HepG2 (cell line): ENCODE measurements at regions not wholly inside any gene's neighbourhood (a gene's known extent, or its start where the extent isn't known, plus 50 kb on each side); places are given as distances from the start of the nearest gene placed in this dataset.

Source experiments
- ATAC-seq: fragments of 200-7000 bp; cut with Tn5 transposase; 3 replicates; pipeline ENCODE4 v1.9.1; 2020; ENCODE audit warnings: mild to moderate bottlenecking, moderate library complexity
- BruUV-seq: library from RNA; stranded (reverse); fragments of 400-500 nt; replicated peaks from 2 replicates; lab custom pipeline; 2021; lab: Mats Ljungman, UMichigan
- CTCF ChIA-PET: fragments of 300-600 bp; formaldehyde crosslinking; extraction: SDS; loops from one replicate; lab custom pipeline; 2021; ENCODE audit warnings: low total read pairs, inconsistent platforms, low intra/inter-chr PET ratio; lab: Yijun Ruan, JAX
- POLR2A ChIA-PET: fragments of 350-600 bp; sonication (Branson Sonifier 250); formaldehyde crosslinking; loops from one replicate; lab custom pipeline; 2020; ENCODE audit warnings: antibody characterized with exemption, inconsistent platforms; lab: Yijun Ruan, JAX
- DNase-seq: peaks from one replicate; pipeline ENCODE4 v3.0.0-alpha.2; 2015; ENCODE audit warnings: low spot score
- FAIRE-seq: peaks from 3 replicates; lab custom pipeline; 2011; peaks lifted over from hg19 to GRCh38; lab: Jason Lieb, UNC
- H2AFZ ChIP-seq: one replicate; pipeline ENCODE4 v1.6.1; 2011; ENCODE audit warnings: low read length, inconsistent platforms
- H3K27ac ChIP-seq: fragments of 300-600 bp; 3 replicates; pipeline ENCODE4 v1.8.0; 2011; ENCODE audit warnings: mixed run types, mild to moderate bottlenecking, mixed read lengths, low read length, inconsistent platforms; ENCODE audit not compliant: insufficient read depth; ENCODE audit errors: extremely low read length
- H3K27me3 ChIP-seq, 2 experiments: fragments of 200-600 bp in 1 of 2; 2 replicates in 1 of 2; 3 replicates in 1 of 2; pipeline versions ENCODE4 v1.6.0 to v1.8.0; 2011; ENCODE audit warnings: low read length in 2 of 2, mild to moderate bottlenecking in 2 of 2, moderate library complexity in 2 of 2, inconsistent platforms in 1 of 2; ENCODE audit not compliant: insufficient read depth in 2 of 2, control insufficient read depth in 1 of 2
- H3K36me3 ChIP-seq, 2 experiments: fragments of 200-600 bp in 1 of 2; replicated peaks in 1 of 2; 2 replicates in 1 of 2; 3 replicates in 1 of 2; pipeline versions ENCODE4 v1.5.1 to v1.8.0; 2011; ENCODE audit warnings: low read length in 2 of 2, inconsistent platforms in 1 of 2; ENCODE audit not compliant: insufficient read depth in 2 of 2, control insufficient read depth in 1 of 2
- H3K4me1 ChIP-seq: 2 replicates; pipeline ENCODE4 v1.5.1; 2012; ENCODE audit warnings: low read length, inconsistent platforms; ENCODE audit not compliant: insufficient read depth
- H3K4me2 ChIP-seq: 2 replicates; pipeline ENCODE4 v1.6.0; 2011; ENCODE audit warnings: low read depth, low read length, inconsistent platforms
- H3K4me3 ChIP-seq, 3 experiments: fragments of 200-600 bp in 1 of 3; sonication (generic), shearing (Covaris generic) in 1 of 3; replicated peaks in 1 of 3; 2 replicates each; pipeline ENCODE4 v1.5.1; 2011 to 2016; ENCODE audit warnings: low read length in 3 of 3, inconsistent platforms in 2 of 3, low read depth in 2 of 3, mild to moderate bottlenecking in 2 of 3, control low read depth in 1 of 3, mixed read lengths in 1 of 3; ENCODE audit not compliant: insufficient read depth in 1 of 3
- H3K79me2 ChIP-seq: one replicate; pipeline ENCODE4 v1.6.1; 2011; ENCODE audit warnings: low read length, inconsistent platforms; ENCODE audit not compliant: insufficient read depth
- H3K9ac ChIP-seq: 2 replicates; pipeline ENCODE4 v1.6.0; 2011; ENCODE audit warnings: mild to moderate bottlenecking, low read depth, low read length, inconsistent platforms; ENCODE audit not compliant: insufficient read depth
- H3K9me3 ChIP-seq: 2 replicates; pipeline ENCODE4 v1.5.1; 2012; ENCODE audit warnings: mild to moderate bottlenecking, low read length
- H4K20me1 ChIP-seq: 2 replicates; pipeline ENCODE4 v1.6.0; 2011; ENCODE audit warnings: inconsistent platforms, mild to moderate bottlenecking, low read length, moderate library complexity; ENCODE audit not compliant: insufficient read depth
- DR1 ChIP-seq: sonication (generic); formaldehyde crosslinking; IDR thresholded peaks from 2 replicates; pipeline ENCODE4 v1.8.0; 2021; ENCODE audit warnings: mild to moderate bottlenecking, missing genetic modification reagents, inconsistent platforms
- KLF15 ChIP-seq: sonication (generic); formaldehyde crosslinking; IDR thresholded peaks from 2 replicates; pipeline ENCODE4 v1.8.1; 2023; ENCODE audit warnings: borderline replicate concordance, mild to moderate bottlenecking, inconsistent platforms, missing genetic modification reagents, mixed read lengths
- MEF2D ChIP-seq: sonication (generic); formaldehyde crosslinking; IDR thresholded peaks from 2 replicates; pipeline ENCODE4 v1.5.1; 2020; ENCODE audit warnings: mild to moderate bottlenecking, missing genetic modification reagents
- ZBTB4 ChIP-seq: sonication (generic); formaldehyde crosslinking; IDR thresholded peaks from 2 replicates; pipeline ENCODE4 v1.4.0; 2020; ENCODE audit warnings: missing genetic modification reagents, mild to moderate bottlenecking, borderline replicate concordance
- ZBTB40 ChIP-seq, 2 experiments: fragments of 450-650 bp in 1 of 2; sonication (generic) in 1 of 2; formaldehyde crosslinking in 1 of 2; IDR thresholded peaks; 2 replicates each; pipeline versions ENCODE4 v1.6.1 to v1.8.0; 2016 to 2022; ENCODE audit warnings: antibody characterized with exemption in 1 of 2, mild to moderate bottlenecking in 1 of 2, missing genetic modification reagents in 1 of 2
- ZNF101 ChIP-seq: sonication (generic); formaldehyde crosslinking; IDR thresholded peaks from 2 replicates; pipeline ENCODE4 v1.4.0; 2020; ENCODE audit warnings: mild to moderate bottlenecking, low read depth, missing genetic modification reagents, borderline replicate concordance
- ZNF644 ChIP-seq: IDR thresholded peaks from 2 replicates; pipeline ENCODE4 v1.6.1; 2016; ENCODE audit warnings: low read depth
- in situ Hi-C: cut with HindIII; loops from 2 replicates; pipeline ENCODE4 v1.10.0; 2017; ENCODE audit warnings: low pct_unique_long_range_greater_than_20kb; ENCODE audit not compliant: extremely low pct_ligation_motif_present
- intact Hi-C: fragments of 100-400 bp; cut with micrococcal nuclease; formaldehyde crosslinking; loops from one replicate; pipeline ENCODE4 v1.10.0; 2022; ENCODE audit not compliant: unreplicated experiment
- TF ChIP-seq, protein P1 (sequence below): IDR thresholded peaks from 2 replicates; pipeline ENCODE4 v1.4.0; 2020; ENCODE audit warnings: mild to moderate bottlenecking, missing genetic modification reagents

GRCh38 chr11:86877503-86877902 is 77.2 kb downstream of the PRSS23 start:
- Histone ChIP-seq H3K4me2 (no peak overlapping the region), H3K36me3 (no peaks in the 10 kb centered on the region), H4K20me1 (no peaks in the 10 kb centered on the region), H2AFZ (no peak overlapping the region), H3K27ac (no peak overlapping the region), H3K4me3 (no peak overlapping the region), H3K4me1 (no peaks in the 10 kb centered on the region), H3K79me2 (no peaks in the 10 kb centered on the region), H3K9me3 (no peaks in the 10 kb centered on the region), H3K27me3 (peaks cover 0 to 5% of the 10 kb centered on the region in 2 experiments; a peak in 3 of 5 replicates), H3K9ac (no peak overlapping the region)
- BruUV-seq: no TSS peak
- intact Hi-C loops (no loop called here), in situ Hi-C loops (no loop called here)
- FAIRE-seq (no peak), ATAC-seq (no peak), DNase-seq (no peak)
- ChIA-PET POLR2A (no interaction called here), CTCF (no interaction called here)
- TF ChIP-seq DR1 (CRISPR knock-in tag) (no peak), ZBTB4 (CRISPR knock-in tag) (no peak), MEF2D (CRISPR knock-in tag) (no peak), ZNF644 (CRISPR knock-in tag) (no peak), ZBTB40 (IDR thresholded peaks at IDR 0.05) (no peak), ZBTB40 (CRISPR knock-in tag; IDR thresholded peaks at IDR 0.05) (no peak), ZNF101 (CRISPR knock-in tag) (no peak), KLF15 (CRISPR knock-in tag) (no peak)
- TF ChIP-seq, protein P1, sequence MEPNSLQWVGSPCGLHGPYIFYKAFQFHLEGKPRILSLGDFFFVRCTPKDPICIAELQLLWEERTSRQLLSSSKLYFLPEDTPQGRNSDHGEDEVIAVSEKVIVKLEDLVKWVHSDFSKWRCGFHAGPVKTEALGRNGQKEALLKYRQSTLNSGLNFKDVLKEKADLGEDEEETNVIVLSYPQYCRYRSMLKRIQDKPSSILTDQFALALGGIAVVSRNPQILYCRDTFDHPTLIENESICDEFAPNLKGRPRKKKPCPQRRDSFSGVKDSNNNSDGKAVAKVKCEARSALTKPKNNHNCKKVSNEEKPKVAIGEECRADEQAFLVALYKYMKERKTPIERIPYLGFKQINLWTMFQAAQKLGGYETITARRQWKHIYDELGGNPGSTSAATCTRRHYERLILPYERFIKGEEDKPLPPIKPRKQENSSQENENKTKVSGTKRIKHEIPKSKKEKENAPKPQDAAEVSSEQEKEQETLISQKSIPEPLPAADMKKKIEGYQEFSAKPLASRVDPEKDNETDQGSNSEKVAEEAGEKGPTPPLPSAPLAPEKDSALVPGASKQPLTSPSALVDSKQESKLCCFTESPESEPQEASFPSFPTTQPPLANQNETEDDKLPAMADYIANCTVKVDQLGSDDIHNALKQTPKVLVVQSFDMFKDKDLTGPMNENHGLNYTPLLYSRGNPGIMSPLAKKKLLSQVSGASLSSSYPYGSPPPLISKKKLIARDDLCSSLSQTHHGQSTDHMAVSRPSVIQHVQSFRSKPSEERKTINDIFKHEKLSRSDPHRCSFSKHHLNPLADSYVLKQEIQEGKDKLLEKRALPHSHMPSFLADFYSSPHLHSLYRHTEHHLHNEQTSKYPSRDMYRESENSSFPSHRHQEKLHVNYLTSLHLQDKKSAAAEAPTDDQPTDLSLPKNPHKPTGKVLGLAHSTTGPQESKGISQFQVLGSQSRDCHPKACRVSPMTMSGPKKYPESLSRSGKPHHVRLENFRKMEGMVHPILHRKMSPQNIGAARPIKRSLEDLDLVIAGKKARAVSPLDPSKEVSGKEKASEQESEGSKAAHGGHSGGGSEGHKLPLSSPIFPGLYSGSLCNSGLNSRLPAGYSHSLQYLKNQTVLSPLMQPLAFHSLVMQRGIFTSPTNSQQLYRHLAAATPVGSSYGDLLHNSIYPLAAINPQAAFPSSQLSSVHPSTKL: no peak
